ENCODE measurements at regions not wholly inside any gene's neighbourhood (a gene's known extent, or its start where the extent isn't known, plus 50 kb on each side); places are given as distances from the start of the nearest gene placed in this dataset.

DNA sequence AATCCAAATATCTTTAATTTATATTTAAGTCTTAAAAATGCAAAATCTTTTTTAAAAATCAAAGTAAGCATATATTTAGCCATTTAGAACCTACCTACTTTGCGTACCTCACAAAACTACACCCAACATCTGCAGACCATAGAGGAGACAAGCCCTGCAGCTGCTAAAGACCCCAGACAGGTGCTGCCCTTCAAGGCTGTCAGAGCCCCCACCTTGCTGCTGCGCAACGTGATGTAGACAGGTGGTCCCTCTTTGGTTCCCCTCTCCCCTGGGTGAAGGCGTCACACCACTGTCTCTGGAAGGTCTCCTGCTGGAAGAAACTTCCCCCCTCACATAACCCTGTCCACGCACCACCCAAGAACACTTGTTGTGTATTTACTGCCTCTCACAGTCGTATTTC lies 204.5 kb downstream of the ARRDC4 start:
- peaks cover 53% of the 10 kb centered on the region for H3K4me1 ChIP-seq (ENCODE audit: insufficient read depth, low read length, poor library complexity, severe bottlenecking)
- no peaks in the 10 kb centered on the region; the same call in 1 of the 2 replicates for H3K9me3 ChIP-seq (ENCODE audit: insufficient read depth, low read depth, low read length)
- no peak for TF ChIP-seq EZH2phosphoT487 (IDR thresholded peaks at IDR 0.05; ENCODE audit: borderline replicate concordance)
- TF ChIP-seq CTCF (conservative IDR thresholded peaks at IDR 0.05; ENCODE audit: low read length): no peak
- H3K9ac ChIP-seq (ENCODE audit: low read depth, low read length, poor library complexity, severe bottlenecking): no peak overlapping the region
- no peaks in the 10 kb centered on the region for H4K20me1 ChIP-seq (ENCODE audit: insufficient read depth, low read length, poor library complexity, severe bottlenecking)
- no peak overlapping the region for H3K4me3 ChIP-seq (ENCODE audit: low read length, poor library complexity, severe bottlenecking)
- peaks cover 3% of the 10 kb centered on the region; the same call in 1 of the 2 replicates for H3F3A ChIP-seq (ENCODE audit: low read depth)
- H3K27me3 ChIP-seq (ENCODE audit: insufficient read depth, low read length, poor library complexity, severe bottlenecking): no peaks in the 10 kb centered on the region
- no peak overlapping the region for H2AFZ ChIP-seq (ENCODE audit: low read length)
- H3K79me2 ChIP-seq (ENCODE audit: insufficient read depth, low read length): no peaks in the 10 kb centered on the region
- H3K9me2 ChIP-seq (replicated peaks; ENCODE audit: low read depth, low read length): no peaks in the 10 kb centered on the region
- H3K36me3 ChIP-seq (ENCODE audit: insufficient read depth, low read length): no peaks in the 10 kb centered on the region
- H3K4me2 ChIP-seq (ENCODE audit: low read depth, low read length, poor library complexity, severe bottlenecking): no peak overlapping the region

DNA sequence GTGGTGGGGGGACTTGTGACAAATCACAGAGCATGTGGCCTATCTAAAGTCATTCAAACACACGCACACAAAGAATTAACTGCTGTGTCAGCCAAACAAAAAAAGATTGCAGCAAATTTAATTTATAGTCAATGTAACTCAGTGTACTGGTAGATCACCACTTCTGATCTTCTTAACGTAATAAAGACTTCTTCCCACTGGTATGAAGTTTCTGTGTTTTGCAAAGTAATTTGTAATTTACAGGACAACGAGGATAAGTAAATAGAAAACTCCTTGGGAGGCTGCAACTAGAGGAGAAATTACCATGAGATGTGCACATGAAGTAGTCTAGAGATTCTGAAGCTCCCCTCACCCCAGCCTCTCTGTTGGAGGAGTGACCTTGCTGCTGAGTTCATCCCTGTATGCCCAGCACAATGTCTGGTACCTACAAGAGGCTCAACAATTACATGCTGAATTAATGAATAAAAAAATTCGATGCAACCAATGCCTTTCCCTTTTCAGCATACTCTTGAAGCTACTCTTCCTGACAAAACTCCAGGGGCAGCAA lies 207.3 kb downstream of the ARRDC4 start:
- H3F3A ChIP-seq (ENCODE audit: low read depth): no peaks in the 10 kb centered on the region
- no peak overlapping the region for H2AFZ ChIP-seq (ENCODE audit: low read length)
- TF ChIP-seq EZH2phosphoT487 (IDR thresholded peaks at IDR 0.05; ENCODE audit: borderline replicate concordance) (no peak), CTCF (conservative IDR thresholded peaks at IDR 0.05; ENCODE audit: low read length) (no peak)
- no peak overlapping the region for H3K4me3 ChIP-seq (ENCODE audit: low read length, poor library complexity, severe bottlenecking)
- H3K9ac ChIP-seq (ENCODE audit: low read depth, low read length, poor library complexity, severe bottlenecking): no peak overlapping the region
- H4K20me1 ChIP-seq (ENCODE audit: insufficient read depth, low read length, poor library complexity, severe bottlenecking): no peaks in the 10 kb centered on the region
- no peaks in the 10 kb centered on the region for H3K9me3 ChIP-seq (ENCODE audit: insufficient read depth, low read depth, low read length)
- H3K4me2 ChIP-seq (ENCODE audit: low read depth, low read length, poor library complexity, severe bottlenecking): no peak overlapping the region
- H3K27me3 ChIP-seq (ENCODE audit: insufficient read depth, low read length, poor library complexity, severe bottlenecking): no peaks in the 10 kb centered on the region
- H3K79me2 ChIP-seq (ENCODE audit: insufficient read depth, low read length): no peaks in the 10 kb centered on the region
- peaks cover 39% of the 10 kb centered on the region for H3K4me1 ChIP-seq (ENCODE audit: insufficient read depth, low read length, poor library complexity, severe bottlenecking)
- no peaks in the 10 kb centered on the region for H3K36me3 ChIP-seq (ENCODE audit: insufficient read depth, low read length)
- no peaks in the 10 kb centered on the region for H3K9me2 ChIP-seq (replicated peaks; ENCODE audit: low read depth, low read length)

DNA sequence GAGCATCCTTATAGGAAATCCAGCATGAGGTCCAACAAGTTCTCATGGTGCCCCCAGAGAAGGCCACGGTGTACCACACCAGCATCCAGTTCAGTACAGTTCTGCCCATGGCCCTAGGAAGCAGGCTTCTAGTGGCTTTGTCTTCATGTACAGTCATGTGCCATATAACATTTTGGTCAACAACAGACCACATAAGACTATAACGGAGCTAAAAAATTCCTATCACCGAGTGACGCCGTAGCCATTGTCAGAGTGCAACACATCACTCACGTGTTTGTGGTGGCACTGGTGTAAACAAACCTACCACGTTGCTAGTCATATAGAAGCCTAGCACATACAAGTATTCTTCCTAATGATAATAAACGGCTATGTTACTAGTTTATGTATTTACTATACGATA lies 209.0 kb downstream of the ARRDC4 start:
- Histone ChIP-seq H3K27me3 (ENCODE audit: insufficient read depth, low read length, poor library complexity, severe bottlenecking) (no peaks in the 10 kb centered on the region), H3K9me2 (replicated peaks; ENCODE audit: low read depth, low read length) (no peaks in the 10 kb centered on the region), H2AFZ (ENCODE audit: low read length) (no peak overlapping the region), H3K4me2 (ENCODE audit: low read depth, low read length, poor library complexity, severe bottlenecking) (peak overlapping the region; percentile 31), H3K79me2 (ENCODE audit: insufficient read depth, low read length) (no peaks in the 10 kb centered on the region), H3K9me3 (ENCODE audit: insufficient read depth, low read depth, low read length) (no peaks in the 10 kb centered on the region), H3F3A (ENCODE audit: low read depth) (no peaks in the 10 kb centered on the region), H4K20me1 (ENCODE audit: insufficient read depth, low read length, poor library complexity, severe bottlenecking) (no peaks in the 10 kb centered on the region), H3K4me3 (ENCODE audit: low read length, poor library complexity, severe bottlenecking) (no peak overlapping the region), H3K36me3 (ENCODE audit: insufficient read depth, low read length) (no peaks in the 10 kb centered on the region), H3K9ac (ENCODE audit: low read depth, low read length, poor library complexity, severe bottlenecking) (no peak overlapping the region), H3K4me1 (ENCODE audit: insufficient read depth, low read length, poor library complexity, severe bottlenecking) (peaks cover 43% of the 10 kb centered on the region)
- TF ChIP-seq CTCF (conservative IDR thresholded peaks at IDR 0.05; ENCODE audit: low read length) (no peak), EZH2phosphoT487 (IDR thresholded peaks at IDR 0.05; ENCODE audit: borderline replicate concordance) (no peak)

Measured in Loucy (cell line).